Activated naive CD4-positive, alpha-beta T cell treated with anti-CD3 and anti-CD28 coated beads, Interleukin-2, amount 50 U/mL, for 24 hours (primary cell): ENCODE measurements at regions not wholly inside any gene's neighbourhood (a gene's known extent, or its start where the extent isn't known, plus 50 kb on each side); places are given as distances from the start of the nearest gene placed in this dataset.

Source experiments
- H3K27ac Mint-ChIP-seq: one replicate; pipeline ENCODE4 v1.8.0; 2021; ENCODE audit warnings: mild to moderate bottlenecking, mixed read lengths
- H3K27me3 Mint-ChIP-seq: one replicate; pipeline ENCODE4 v1.8.0; 2021; ENCODE audit warnings: mixed read lengths
- H3K36me3 Mint-ChIP-seq: one replicate; pipeline ENCODE4 v1.8.0; 2021; ENCODE audit warnings: mixed read lengths
- H3K4me1 Mint-ChIP-seq: one replicate; pipeline ENCODE4 v1.8.0; 2021; ENCODE audit warnings: mixed read lengths
- H3K4me3 Mint-ChIP-seq: one replicate; pipeline ENCODE4 v1.8.0; 2021; ENCODE audit warnings: mild to moderate bottlenecking, mixed read lengths
- H3K9me3 Mint-ChIP-seq: one replicate; pipeline ENCODE4 v1.8.0; 2021; ENCODE audit warnings: mixed read lengths

GRCh38 chr1:200228486-200228885 is 181.3 kb downstream of the ZNF281 start:
- no peak overlapping the region for H3K27ac Mint-ChIP-seq
- no peak overlapping the region for H3K4me3 Mint-ChIP-seq
- H3K27me3 Mint-ChIP-seq = no peaks in the 10 kb centered on the region
- H3K36me3 Mint-ChIP-seq = no peaks in the 10 kb centered on the region
- peaks cover 26% of the 10 kb centered on the region for H3K4me1 Mint-ChIP-seq
- no peaks in the 10 kb centered on the region for H3K9me3 Mint-ChIP-seq

DNA sequence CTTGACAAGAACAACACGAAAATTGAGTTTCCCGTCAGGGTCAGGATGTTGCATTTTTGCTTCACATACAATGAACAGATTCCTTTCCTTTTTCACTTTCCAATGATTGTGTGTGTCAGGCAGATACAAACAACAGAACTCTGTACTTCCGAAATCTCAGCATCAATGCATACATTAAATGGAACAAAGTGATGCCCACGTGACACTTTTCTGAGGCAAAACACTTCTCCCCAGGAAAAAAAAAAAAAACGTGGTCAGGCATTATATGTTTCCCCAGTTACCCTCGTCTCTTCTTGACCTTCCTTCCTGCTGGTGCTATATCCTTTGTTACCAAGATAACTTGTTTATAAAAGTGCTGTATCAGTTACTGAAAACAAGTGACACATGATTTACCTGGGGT is 181.8 kb downstream of the ZNF281 start:
- H3K27ac Mint-ChIP-seq = no peak overlapping the region
- H3K4me1 Mint-ChIP-seq = peaks cover 26% of the 10 kb centered on the region
- H3K27me3 Mint-ChIP-seq = peaks cover 2% of the 10 kb centered on the region
- H3K9me3 Mint-ChIP-seq = no peaks in the 10 kb centered on the region
- H3K4me3 Mint-ChIP-seq = no peak overlapping the region
- H3K36me3 Mint-ChIP-seq = no peaks in the 10 kb centered on the region
